AG04449 (cell line): ENCODE measurements at regions not wholly inside any gene's neighbourhood (a gene's known extent, or its start where the extent isn't known, plus 50 kb on each side); places are given as distances from the start of the nearest gene placed in this dataset.

Experiments
- CTCF ChIA-PET: fragments of 350-600 bp; formaldehyde crosslinking; extraction: SDS; loops from one replicate; lab custom pipeline; 2021; ENCODE audit warnings: antibody characterized with exemption; lab: Yijun Ruan, JAX
- POLR2A ChIA-PET: fragments of 400-600, 350-600 bp; formaldehyde crosslinking; extraction: SDS; loops from one replicate; lab custom pipeline; 2020; ENCODE audit warnings: antibody characterized with exemption, inconsistent platforms; lab: Yijun Ruan, JAX
- DNase-seq: peaks from one replicate; pipeline ENCODE4 v3.0.0-alpha.2; 2010; ENCODE audit warnings: low read depth, low spot score
- H3K4me3 ChIP-seq: 2 replicates; pipeline ENCODE4 v1.5.1; 2011; ENCODE audit warnings: low read depth, mild to moderate bottlenecking, control low read depth, low read length
- CTCF ChIP-seq: IDR thresholded peaks from one replicate; pipeline ENCODE4 v1.5.1; 2011; ENCODE audit warnings: mild to moderate bottlenecking, moderate library complexity, low read length, control low read depth, inconsistent platforms; ENCODE audit not compliant: insufficient read depth; ENCODE audit errors: missing control alignments

DNA sequence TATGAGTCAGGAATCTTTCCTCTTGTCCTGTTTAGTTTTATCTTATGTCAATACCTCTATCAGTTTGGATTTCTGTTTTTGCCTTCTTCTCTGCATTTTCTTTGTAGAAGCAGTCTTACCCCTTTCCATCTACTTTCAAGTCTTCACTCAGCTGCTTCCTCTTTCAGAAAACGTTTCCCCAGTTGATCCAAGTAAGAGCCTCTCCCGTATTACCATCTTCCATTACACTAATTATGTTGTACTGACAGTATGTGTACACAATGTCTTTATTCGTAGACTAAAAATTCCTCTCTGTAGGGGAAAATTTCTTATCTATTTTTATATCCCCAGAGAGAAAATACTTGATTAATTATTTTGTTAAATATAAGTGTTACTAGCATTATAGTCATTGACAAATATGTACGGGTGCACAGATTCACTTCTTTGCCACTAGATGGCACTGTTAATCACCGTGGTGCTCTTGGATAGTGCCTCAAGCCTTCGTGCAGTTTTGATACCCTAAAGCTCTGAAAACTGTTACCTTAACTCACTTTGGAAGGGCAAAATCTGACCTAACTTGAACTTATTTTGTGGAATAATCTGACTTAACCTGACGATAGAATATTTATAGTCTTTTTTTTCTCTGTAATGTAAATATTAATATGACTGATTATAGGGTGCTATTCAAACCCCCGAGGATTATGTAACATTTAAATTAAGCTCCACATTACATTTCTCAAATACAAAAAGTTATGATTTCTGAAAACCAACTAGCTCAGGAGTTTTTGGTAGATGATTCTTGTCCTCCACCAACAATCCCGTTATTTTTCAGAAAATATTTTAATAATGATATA lies 74.2 kb upstream of the POU1F1 start:
- TF ChIP-seq CTCF: peak; percentile 71
- POLR2A ChIA-PET: no interaction called here
- H3K4me3 ChIP-seq: no peak overlapping the region
- no peak for DNase-seq
- CTCF ChIA-PET: interaction anchor here (0.5 to 7.6 kb wide), 61 partner anchors 8 to 829 kb away, joined by 3 to 257 read pairs (median 4); no protein-coding TSS in a partner anchor

GRCh38 chr3:87349833-87350232 lies 73.4 kb upstream of the POU1F1 start:
- DNase-seq: no peak
- no peak overlapping the region for H3K4me3 ChIP-seq
- ChIA-PET CTCF (interaction anchor here (0.7 to 7.6 kb wide), 22 partner anchors 9 to 830 kb away, joined by 3 to 257 read pairs (median 6); no protein-coding TSS in a partner anchor), POLR2A (no interaction called here)
- no peak for TF ChIP-seq CTCF

- ChIA-PET CTCF (interaction anchor here (1.2 to 1.5 kb wide), 4 partner anchors 14 to 166 kb away, joined by 3 to 5 read pairs (median 4); no protein-coding TSS in a partner anchor), POLR2A (no interaction called here)
- no peak overlapping the region for H3K4me3 ChIP-seq
- DNase-seq: no peak
- no peak for TF ChIP-seq CTCF
Measured at GRCh38 chr3:87336761-87337160, 60.4 kb upstream of the POU1F1 start.

DNA sequence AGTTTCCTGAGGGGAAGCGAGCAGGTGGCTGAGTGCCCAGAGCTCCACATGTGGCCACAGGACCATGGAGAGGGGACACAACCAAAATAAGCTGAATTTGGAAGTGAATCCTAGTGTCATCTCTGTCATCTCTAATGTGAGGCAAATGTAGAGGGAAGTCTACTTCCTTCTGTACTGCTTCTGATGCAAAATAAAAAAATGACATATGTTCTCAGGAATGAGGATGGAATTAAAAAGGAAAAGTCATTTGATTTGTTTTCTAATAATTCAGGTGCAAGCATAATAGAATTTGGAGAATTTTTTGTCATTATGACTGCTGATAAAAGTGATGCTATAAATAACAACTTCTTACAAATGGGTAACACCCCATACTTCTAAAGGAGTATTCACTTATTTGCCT lies 59.5 kb upstream of the POU1F1 start:
- DNase-seq: no peak
- no peak for TF ChIP-seq CTCF
- ChIA-PET POLR2A (no interaction called here), CTCF (interaction anchor here (1.4 to 1.8 kb wide), 4 partner anchors 13 to 167 kb away, joined by 4 to 14 read pairs (median 5); no protein-coding TSS in a partner anchor)
- no peak overlapping the region for H3K4me3 ChIP-seq

DNA sequence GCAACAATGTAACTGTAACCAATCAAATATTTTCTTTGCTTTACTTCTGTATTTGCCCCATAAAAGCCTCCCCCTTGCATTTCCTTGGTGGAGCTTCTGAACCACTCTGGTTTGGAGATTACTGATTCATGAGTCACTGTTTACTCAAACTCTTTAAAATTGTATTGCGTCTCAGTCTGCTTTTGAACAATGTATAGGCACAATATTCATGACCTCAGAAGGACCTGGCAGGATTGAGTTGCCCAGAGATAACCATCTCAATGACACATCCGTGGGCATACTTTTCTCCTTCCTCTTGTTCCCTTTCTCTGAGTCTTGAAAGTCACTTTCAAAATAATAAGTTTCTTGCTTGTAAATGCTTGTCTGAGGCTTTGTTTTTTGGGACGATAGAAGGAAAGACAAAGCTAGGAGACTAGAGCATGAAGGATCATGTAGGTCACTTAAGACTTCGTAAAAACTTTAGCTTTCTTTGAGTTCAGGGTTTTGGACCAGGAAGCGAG lies 57.1 kb upstream of the POU1F1 start:
- no peak for TF ChIP-seq CTCF
- DNase-seq: peak; percentile 84
- ChIA-PET CTCF (interaction anchor here (0.7 to 1.9 kb wide), 6 partner anchors 16 to 172 kb away, joined by 3 to 10 read pairs (median 5); no protein-coding TSS in a partner anchor), POLR2A (interaction anchor here (0.6 to 1.2 kb wide), 2 partner anchors 15 to 727 kb away, joined by 3 to 4 read pairs; no protein-coding TSS in a partner anchor)
- no peak overlapping the region for H3K4me3 ChIP-seq

DNA sequence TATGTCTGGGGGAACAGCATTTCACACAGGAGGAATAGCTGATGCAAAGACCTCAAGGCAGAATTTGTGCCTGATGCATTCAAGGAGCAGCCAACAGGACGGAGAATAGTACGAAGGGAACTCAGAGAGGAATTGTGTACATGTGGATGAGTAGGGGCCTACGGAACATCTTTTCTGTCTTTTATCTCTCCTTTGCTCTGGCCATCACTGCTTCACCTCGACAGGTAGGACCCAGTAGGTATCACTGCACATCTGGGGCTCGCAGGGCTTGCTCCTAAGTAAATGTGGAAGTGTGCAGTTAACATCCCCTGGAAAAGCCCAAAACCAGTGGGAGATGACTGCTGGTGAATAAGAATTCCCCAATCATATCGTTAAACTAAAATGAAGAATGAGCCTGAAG lies 56.4 kb upstream of the POU1F1 start:
- POLR2A ChIA-PET: interaction anchor here (1.2 kb wide), 1 partner anchor 14 kb away, joined by 4 read pairs; no protein-coding TSS in a partner anchor
- no peak for TF ChIP-seq CTCF
- CTCF ChIA-PET: interaction anchor here (0.7 to 1.9 kb wide), 5 partner anchors 15 to 173 kb away, joined by 3 to 10 read pairs (median 4); no protein-coding TSS in a partner anchor
- DNase-seq: no peak
- H3K4me3 ChIP-seq: no peak overlapping the region
